ENCODE measurements at regions not wholly inside any gene's neighbourhood (a gene's known extent, or its start where the extent isn't known, plus 50 kb on each side); places are given as distances from the start of the nearest gene placed in this dataset.

- Histone ChIP-seq H3K36me3 (ENCODE audit: control insufficient read depth in 2 of 2, insufficient read depth in 1 of 2, low read length in 2 of 2) (no peaks in the 10 kb centered on the region), H3K9me3 (ENCODE audit: control insufficient read depth, insufficient read depth, low read depth, low read length) (no peaks in the 10 kb centered on the region; the same call in 1 of the 2 replicates), H3K4me3 (ENCODE audit: low read depth, low read length) (no peak overlapping the region), H3K27ac (ENCODE audit: extremely low read depth, low read depth, low read length) (no peak overlapping the region), H3K4me1 (ENCODE audit: control insufficient read depth, insufficient read depth, low read length) (no peaks in the 10 kb centered on the region)
- ChIA-PET CTCF (no interaction called here), POLR2A (no interaction called here)
- no peak for TF ChIP-seq ZNF404 (tag by site-specific recombination; IDR thresholded peaks at IDR 0.05)
- TF ChIP-seq KLF7 (tag by site-specific recombination; IDR thresholded peaks at IDR 0.05; ENCODE audit: borderline replicate concordance) = no peak
- TF ChIP-seq ZNF114 (tag by site-specific recombination; IDR thresholded peaks at IDR 0.05) = no peak
- no peak for TF ChIP-seq ZNF324 (tag by site-specific recombination; IDR thresholded peaks at IDR 0.05)
- TF ChIP-seq ZNF664 (tag by site-specific recombination; IDR thresholded peaks at IDR 0.05) = no peak
- TF ChIP-seq ZNF341 (tag by site-specific recombination; IDR thresholded peaks at IDR 0.05; ENCODE audit: low read depth) = no peak
These were observed 107.8 kb upstream of the TENT5D start for GRCh38 chrX:80312448-80312847.

DNA sequence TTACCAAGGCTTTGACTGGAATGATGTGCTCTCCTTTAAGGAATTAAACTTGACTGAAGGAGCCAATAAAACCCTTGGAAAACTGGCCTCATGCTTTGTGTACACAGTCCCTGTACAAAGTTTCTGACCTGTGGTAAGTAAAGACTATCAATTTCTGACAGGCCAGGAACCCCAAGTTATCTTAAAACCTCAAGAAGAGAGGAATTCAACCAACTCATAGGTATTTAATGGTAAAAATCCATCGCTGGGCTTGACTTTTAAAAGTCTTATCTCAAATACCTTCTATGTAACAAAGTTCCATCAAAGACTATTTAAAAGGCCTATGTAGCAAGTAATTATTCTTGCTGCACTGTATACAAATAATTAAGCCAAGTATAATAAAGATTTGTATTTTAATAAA lies 103.7 kb upstream of the TENT5D start:
- Histone ChIP-seq H3K4me3 (ENCODE audit: low read depth, low read length) (no peak overlapping the region), H3K9me3 (ENCODE audit: control insufficient read depth, insufficient read depth, low read depth, low read length) (no peaks in the 10 kb centered on the region; the same call in 1 of the 2 replicates), H3K36me3 (ENCODE audit: control insufficient read depth in 2 of 2, insufficient read depth in 1 of 2, low read length in 2 of 2) (no peaks in the 10 kb centered on the region), H3K27ac (ENCODE audit: extremely low read depth, low read depth, low read length) (no peak overlapping the region), H3K4me1 (ENCODE audit: control insufficient read depth, insufficient read depth, low read length) (no peaks in the 10 kb centered on the region)
- TF ChIP-seq BCL11A (tag by site-specific recombination; IDR thresholded peaks at IDR 0.05; ENCODE audit: low read depth) (no peak), ZNF621 (tag by site-specific recombination; IDR thresholded peaks at IDR 0.05) (no peak), ZNF660 (tag by site-specific recombination; IDR thresholded peaks at IDR 0.05) (no peak), ZNF302 (tag by site-specific recombination; IDR thresholded peaks at IDR 0.05; ENCODE audit: low read depth) (no peak), ELK4 (IDR thresholded peaks at IDR 0.05; ENCODE audit: borderline replicate concordance, low read depth, low read length) (no peak), ZNF174 (tag by site-specific recombination; IDR thresholded peaks at IDR 0.05) (no peak), HOXA7 (CRISPR knock-in tag; IDR thresholded peaks at IDR 0.05; ENCODE audit: borderline replicate concordance) (no peak), YY1 (tag by site-specific recombination; IDR thresholded peaks at IDR 0.05) (no peak), RBAK (tag by site-specific recombination; IDR thresholded peaks at IDR 0.05) (no peak), ZNF513 (tag by site-specific recombination; IDR thresholded peaks at IDR 0.05) (no peak), GLI2 (tag by site-specific recombination; IDR thresholded peaks at IDR 0.05; ENCODE audit: borderline replicate concordance, low read depth) (no peak), SP2 (tag by site-specific recombination; IDR thresholded peaks at IDR 0.05) (no peak)
- TF ChIP-seq, protein P1, sequence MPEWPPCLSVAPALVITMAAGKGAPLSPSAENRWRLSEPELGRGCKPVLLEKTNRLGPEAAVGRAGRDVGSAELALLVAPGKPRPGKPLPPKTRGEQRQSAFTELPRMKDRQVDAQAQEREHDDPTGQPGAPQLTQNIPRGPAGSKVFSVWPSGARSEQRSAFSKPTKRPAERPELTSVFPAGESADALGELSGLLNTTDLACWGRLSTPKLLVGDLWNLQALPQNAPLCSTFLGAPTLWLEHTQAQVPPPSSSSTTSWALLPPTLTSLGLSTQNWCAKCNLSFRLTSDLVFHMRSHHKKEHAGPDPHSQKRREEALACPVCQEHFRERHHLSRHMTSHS (tag by site-specific recombination; IDR thresholded peaks at IDR 0.05) = no peak
- POLR2A ChIA-PET = no interaction called here
- CTCF ChIA-PET = no interaction called here

GRCh38 chrX:80317646-80318045 lies 102.6 kb upstream of the TENT5D start:
- Histone ChIP-seq H3K4me3 (ENCODE audit: low read depth, low read length) (no peak overlapping the region), H3K4me1 (ENCODE audit: control insufficient read depth, insufficient read depth, low read length) (no peaks in the 10 kb centered on the region), H3K9me3 (ENCODE audit: control insufficient read depth, insufficient read depth, low read depth, low read length) (no peaks in the 10 kb centered on the region; the same call in 1 of the 2 replicates), H3K27ac (ENCODE audit: extremely low read depth, low read depth, low read length) (no peak overlapping the region), H3K36me3 (ENCODE audit: control insufficient read depth in 2 of 2, insufficient read depth in 1 of 2, low read length in 2 of 2) (no peaks in the 10 kb centered on the region)
- TF ChIP-seq, protein P2, sequence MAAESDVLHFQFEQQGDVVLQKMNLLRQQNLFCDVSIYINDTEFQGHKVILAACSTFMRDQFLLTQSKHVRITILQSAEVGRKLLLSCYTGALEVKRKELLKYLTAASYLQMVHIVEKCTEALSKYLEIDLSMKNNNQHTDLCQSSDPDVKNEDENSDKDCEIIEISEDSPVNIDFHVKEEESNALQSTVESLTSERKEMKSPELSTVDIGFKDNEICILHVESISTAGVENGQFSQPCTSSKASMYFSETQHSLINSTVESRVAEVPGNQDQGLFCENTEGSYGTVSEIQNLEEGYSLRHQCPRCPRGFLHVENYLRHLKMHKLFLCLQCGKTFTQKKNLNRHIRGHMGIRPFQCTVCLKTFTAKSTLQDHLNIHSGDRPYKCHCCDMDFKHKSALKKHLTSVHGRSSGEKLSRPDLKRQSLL (tag by site-specific recombination; IDR thresholded peaks at IDR 0.05) = no peak
- TF ChIP-seq BCL6B (tag by site-specific recombination; IDR thresholded peaks at IDR 0.05) = no peak
- TF ChIP-seq ZNF19 (tag by site-specific recombination; IDR thresholded peaks at IDR 0.05; ENCODE audit: low read depth) = no peak
- no peak for TF ChIP-seq ZIC2 (tag by site-specific recombination; IDR thresholded peaks at IDR 0.05)
- TF ChIP-seq ZSCAN23 (tag by site-specific recombination; IDR thresholded peaks at IDR 0.05) = no peak
- TF ChIP-seq, protein P3, sequence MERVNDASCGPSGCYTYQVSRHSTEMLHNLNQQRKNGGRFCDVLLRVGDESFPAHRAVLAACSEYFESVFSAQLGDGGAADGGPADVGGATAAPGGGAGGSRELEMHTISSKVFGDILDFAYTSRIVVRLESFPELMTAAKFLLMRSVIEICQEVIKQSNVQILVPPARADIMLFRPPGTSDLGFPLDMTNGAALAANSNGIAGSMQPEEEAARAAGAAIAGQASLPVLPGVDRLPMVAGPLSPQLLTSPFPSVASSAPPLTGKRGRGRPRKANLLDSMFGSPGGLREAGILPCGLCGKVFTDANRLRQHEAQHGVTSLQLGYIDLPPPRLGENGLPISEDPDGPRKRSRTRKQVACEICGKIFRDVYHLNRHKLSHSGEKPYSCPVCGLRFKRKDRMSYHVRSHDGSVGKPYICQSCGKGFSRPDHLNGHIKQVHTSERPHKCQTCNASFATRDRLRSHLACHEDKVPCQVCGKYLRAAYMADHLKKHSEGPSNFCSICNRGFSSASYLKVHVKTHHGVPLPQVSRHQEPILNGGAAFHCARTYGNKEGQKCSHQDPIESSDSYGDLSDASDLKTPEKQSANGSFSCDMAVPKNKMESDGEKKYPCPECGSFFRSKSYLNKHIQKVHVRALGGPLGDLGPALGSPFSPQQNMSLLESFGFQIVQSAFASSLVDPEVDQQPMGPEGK (tag by site-specific recombination; IDR thresholded peaks at IDR 0.05) = no peak
- CTCF ChIA-PET = no interaction called here
- POLR2A ChIA-PET = no interaction called here

Data from HEK293 (cell line).